GM18505 (cell line): ENCODE measurements at regions not wholly inside any gene's neighbourhood (a gene's known extent, or its start where the extent isn't known, plus 50 kb on each side); places are given as distances from the start of the nearest gene placed in this dataset.

Experiments
- ATAC-seq: cut with Tn5 transposase; IDR thresholded peaks from one replicate; pipeline ENCODE4 v1.9.1; 2021; ENCODE audit not compliant: unreplicated experiment
- POLR2A ChIP-seq: IDR thresholded peaks from 4 replicates; pipeline ENCODE4 v1.6.1; 2011; ENCODE audit warnings: borderline replicate concordance; ENCODE audit not compliant: insufficient read depth, insufficient read length; ENCODE audit errors: extremely low read depth

- no peak for TF ChIP-seq POLR2A
- ATAC-seq = no peak
Observed at GRCh38 chr19:30076101-30076551, 134.1 kb downstream of the URI1 start.

- no peak for ATAC-seq
- TF ChIP-seq POLR2A = no peak
Observed at GRCh38 chr19:30076751-30077670, 135.0 kb downstream of the URI1 start.

- no peak for ATAC-seq
- TF ChIP-seq POLR2A = no peak
Observed at GRCh38 chr19:30077851-30078355, 135.9 kb downstream of the URI1 start.

- no peak for ATAC-seq
Observed at GRCh38 chr19:30078381-30078910, 136.4 kb downstream of the URI1 start.

GRCh38 chr19:30079200-30079599, 137.2 kb downstream of the URI1 start:
- no peak for ATAC-seq
- no peak for TF ChIP-seq POLR2A

More at GRCh38 chr19:30078381-30078910, 136.4 kb downstream of the URI1 start:
- TF ChIP-seq POLR2A = no peak

- TF ChIP-seq POLR2A = no peak
- no peak for ATAC-seq
Observed at GRCh38 chr19:30082168-30082567, 140.1 kb downstream of the URI1 start.

GRCh38 chr19:30082611-30083010, 140.6 kb downstream of the URI1 start:
- ATAC-seq = no peak
- TF ChIP-seq POLR2A = no peak

- ATAC-seq = no peak
- TF ChIP-seq POLR2A = no peak
Observed at GRCh38 chr19:30083125-30083681, 141.2 kb downstream of the URI1 start.

- no peak for TF ChIP-seq POLR2A
Observed at GRCh38 chr19:30083701-30084156, 141.7 kb downstream of the URI1 start.

GRCh38 chr19:30084390-30084819, 142.4 kb downstream of the URI1 start:
- ATAC-seq = no peak
- no peak for TF ChIP-seq POLR2A

More at GRCh38 chr19:30083701-30084156, 141.7 kb downstream of the URI1 start:
- ATAC-seq = no peak

GRCh38 chr19:30085394-30085793, 143.4 kb downstream of the URI1 start:
- TF ChIP-seq POLR2A = no peak
- no peak for ATAC-seq

- TF ChIP-seq POLR2A = no peak
- no peak for ATAC-seq
Observed at GRCh38 chr19:30086220-30086619, 144.2 kb downstream of the URI1 start.

GRCh38 chr19:30086916-30087315, 144.9 kb downstream of the URI1 start:
- TF ChIP-seq POLR2A = no peak
- ATAC-seq = no peak
